ENCODE measurements at regions not wholly inside any gene's neighbourhood (a gene's known extent, or its start where the extent isn't known, plus 50 kb on each side); places are given as distances from the start of the nearest gene placed in this dataset.

DNA sequence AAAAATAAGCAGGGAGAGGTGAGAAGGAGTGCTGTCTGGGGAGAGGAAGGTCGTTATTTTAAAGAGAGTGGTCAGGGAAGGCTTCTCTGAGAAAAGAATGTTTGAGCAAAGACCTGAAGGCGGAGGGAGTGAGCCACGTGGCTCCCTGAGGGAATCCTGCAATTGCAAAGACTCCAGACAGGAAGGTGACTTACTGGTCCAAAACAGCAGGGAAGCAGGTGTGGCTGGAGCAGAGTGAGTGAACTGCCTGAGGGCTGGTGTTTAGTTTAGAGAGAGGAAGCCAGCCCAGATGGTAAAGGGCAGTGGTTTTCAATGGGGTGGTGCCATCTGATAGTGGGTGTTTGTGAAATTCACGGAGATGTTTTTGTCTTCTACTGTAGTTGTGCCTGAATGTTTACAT is 58.8 kb upstream of the LTA4H start:
- Histone ChIP-seq H3K4me1 (ENCODE audit: insufficient read depth, low read length) (no peaks in the 10 kb centered on the region), H3K36me3 (ENCODE audit: insufficient read depth, low read length) (no peaks in the 10 kb centered on the region), H3K9me3 (ENCODE audit: low read depth, low read length) (no peaks in the 10 kb centered on the region), H3K27me3 (ENCODE audit: insufficient read depth, low read length) (no peaks in the 10 kb centered on the region), H3K4me2 (ENCODE audit: insufficient read depth, low read length) (no peak overlapping the region), H4K20me1 (ENCODE audit: insufficient read depth, low read length) (no peaks in the 10 kb centered on the region), H3K79me2 (ENCODE audit: insufficient read depth, low read length) (no peaks in the 10 kb centered on the region), H2AFZ (ENCODE audit: low read length) (no peak overlapping the region), H3K27ac (ENCODE audit: low read depth, low read length) (no peak overlapping the region), H3K4me3 (ENCODE audit: insufficient read depth, low read length) (no peak overlapping the region)
- peak; percentile 39 for DNase-seq (ENCODE audit: insufficient read length, low spot score, missing footprints)
- TF ChIP-seq, protein P1, sequence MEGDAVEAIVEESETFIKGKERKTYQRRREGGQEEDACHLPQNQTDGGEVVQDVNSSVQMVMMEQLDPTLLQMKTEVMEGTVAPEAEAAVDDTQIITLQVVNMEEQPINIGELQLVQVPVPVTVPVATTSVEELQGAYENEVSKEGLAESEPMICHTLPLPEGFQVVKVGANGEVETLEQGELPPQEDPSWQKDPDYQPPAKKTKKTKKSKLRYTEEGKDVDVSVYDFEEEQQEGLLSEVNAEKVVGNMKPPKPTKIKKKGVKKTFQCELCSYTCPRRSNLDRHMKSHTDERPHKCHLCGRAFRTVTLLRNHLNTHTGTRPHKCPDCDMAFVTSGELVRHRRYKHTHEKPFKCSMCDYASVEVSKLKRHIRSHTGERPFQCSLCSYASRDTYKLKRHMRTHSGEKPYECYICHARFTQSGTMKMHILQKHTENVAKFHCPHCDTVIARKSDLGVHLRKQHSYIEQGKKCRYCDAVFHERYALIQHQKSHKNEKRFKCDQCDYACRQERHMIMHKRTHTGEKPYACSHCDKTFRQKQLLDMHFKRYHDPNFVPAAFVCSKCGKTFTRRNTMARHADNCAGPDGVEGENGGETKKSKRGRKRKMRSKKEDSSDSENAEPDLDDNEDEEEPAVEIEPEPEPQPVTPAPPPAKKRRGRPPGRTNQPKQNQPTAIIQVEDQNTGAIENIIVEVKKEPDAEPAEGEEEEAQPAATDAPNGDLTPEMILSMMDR (IDR thresholded peaks at IDR 0.05; ENCODE audit: extremely low read depth, low read depth, low read length), result no peak

DNA sequence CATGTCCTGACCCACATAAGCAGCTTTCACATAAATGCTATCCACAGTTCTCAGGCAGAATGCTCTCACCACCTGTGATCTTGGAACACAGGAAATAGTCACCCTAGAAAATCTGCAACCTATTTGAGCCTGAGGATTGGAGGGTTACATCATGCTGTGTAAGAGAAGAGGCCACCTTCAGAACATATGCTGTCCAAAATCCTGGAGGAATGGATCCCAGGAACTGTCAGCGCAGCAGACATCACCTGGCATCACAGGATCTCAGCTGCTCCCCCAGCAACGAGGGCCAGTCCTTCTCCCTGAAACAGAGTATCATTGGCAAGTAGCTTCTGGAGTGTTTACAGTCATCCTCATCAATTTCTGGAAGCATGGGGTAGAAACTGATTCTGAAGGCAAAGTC is 63.2 kb upstream of the LTA4H start:
- Histone ChIP-seq H4K20me1 (ENCODE audit: insufficient read depth, low read length) (no peaks in the 10 kb centered on the region), H3K4me3 (ENCODE audit: insufficient read depth, low read length) (no peak overlapping the region), H3K4me1 (ENCODE audit: insufficient read depth, low read length) (no peaks in the 10 kb centered on the region), H3K4me2 (ENCODE audit: insufficient read depth, low read length) (no peak overlapping the region), H3K36me3 (ENCODE audit: insufficient read depth, low read length) (no peaks in the 10 kb centered on the region), H3K79me2 (ENCODE audit: insufficient read depth, low read length) (no peaks in the 10 kb centered on the region), H3K27me3 (ENCODE audit: insufficient read depth, low read length) (no peaks in the 10 kb centered on the region), H2AFZ (ENCODE audit: low read length) (no peak overlapping the region), H3K27ac (ENCODE audit: low read depth, low read length) (no peak overlapping the region), H3K9me3 (ENCODE audit: low read depth, low read length) (no peaks in the 10 kb centered on the region)
- no peak for DNase-seq (ENCODE audit: insufficient read length, low spot score, missing footprints)
- TF ChIP-seq, protein P1 (IDR thresholded peaks at IDR 0.05; ENCODE audit: extremely low read depth, low read depth, low read length), result no peak

DNA sequence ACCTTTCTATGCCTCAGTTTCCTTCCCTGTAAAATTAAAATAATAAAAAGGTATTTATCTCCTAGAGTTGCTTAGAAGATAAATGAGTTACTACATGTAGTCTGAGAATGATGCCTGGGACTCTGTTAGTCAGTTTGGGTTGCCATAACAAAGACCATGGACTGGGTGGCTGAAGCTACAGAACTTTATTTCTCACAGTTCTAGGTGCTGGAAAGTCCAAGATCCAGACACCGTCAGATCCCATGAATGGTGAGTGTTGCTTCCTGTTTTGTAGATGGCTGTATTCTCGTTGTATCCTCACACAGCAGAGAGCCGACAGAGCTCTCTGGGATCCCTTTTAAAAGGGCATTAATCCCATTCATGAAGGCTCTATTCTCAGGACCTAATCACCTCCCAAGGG is 64.0 kb upstream of the LTA4H start:
- Histone ChIP-seq H3K4me3 (ENCODE audit: insufficient read depth, low read length) (no peak overlapping the region), H3K27ac (ENCODE audit: low read depth, low read length) (no peak overlapping the region), H4K20me1 (ENCODE audit: insufficient read depth, low read length) (no peaks in the 10 kb centered on the region), H3K36me3 (ENCODE audit: insufficient read depth, low read length) (no peaks in the 10 kb centered on the region), H3K27me3 (ENCODE audit: insufficient read depth, low read length) (no peaks in the 10 kb centered on the region), H2AFZ (ENCODE audit: low read length) (no peak overlapping the region), H3K79me2 (ENCODE audit: insufficient read depth, low read length) (no peaks in the 10 kb centered on the region), H3K4me2 (ENCODE audit: insufficient read depth, low read length) (no peak overlapping the region), H3K9me3 (ENCODE audit: low read depth, low read length) (no peaks in the 10 kb centered on the region), H3K4me1 (ENCODE audit: insufficient read depth, low read length) (no peaks in the 10 kb centered on the region)
- TF ChIP-seq, protein P1 (IDR thresholded peaks at IDR 0.05; ENCODE audit: extremely low read depth, low read depth, low read length), result no peak
- no peak for DNase-seq (ENCODE audit: insufficient read length, low spot score, missing footprints)

DNA sequence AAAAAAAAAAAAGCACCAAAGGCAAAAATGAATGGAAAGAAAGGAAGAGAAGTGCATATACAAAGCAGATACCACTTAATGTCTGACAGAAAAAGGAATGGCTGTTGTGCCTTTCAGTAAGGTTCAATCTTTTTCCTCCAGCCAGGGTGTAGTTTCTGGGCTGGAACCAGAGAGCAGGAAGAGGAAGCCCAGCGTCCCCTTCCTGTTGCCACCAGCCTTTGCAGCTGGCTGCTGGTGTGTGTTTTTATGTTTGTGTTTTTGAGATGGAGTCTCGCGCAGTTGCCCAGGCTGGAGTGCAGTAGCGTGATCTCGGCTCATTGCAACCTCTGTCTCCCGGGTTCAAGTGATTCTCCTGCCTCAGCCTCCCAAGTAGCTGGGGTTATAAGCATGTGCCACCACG is 64.6 kb upstream of the LTA4H start:
- no peaks in the 10 kb centered on the region for H3K79me2 ChIP-seq (ENCODE audit: insufficient read depth, low read length)
- H3K36me3 ChIP-seq (ENCODE audit: insufficient read depth, low read length), result no peaks in the 10 kb centered on the region
- H4K20me1 ChIP-seq (ENCODE audit: insufficient read depth, low read length), result no peaks in the 10 kb centered on the region
- H3K4me2 ChIP-seq (ENCODE audit: insufficient read depth, low read length), result no peak overlapping the region
- H3K9me3 ChIP-seq (ENCODE audit: low read depth, low read length), result no peaks in the 10 kb centered on the region
- H3K4me1 ChIP-seq (ENCODE audit: insufficient read depth, low read length), result no peaks in the 10 kb centered on the region
- TF ChIP-seq, protein P1 (IDR thresholded peaks at IDR 0.05; ENCODE audit: extremely low read depth, low read depth, low read length), result no peak
- H3K27me3 ChIP-seq (ENCODE audit: insufficient read depth, low read length), result no peaks in the 10 kb centered on the region
- no peak overlapping the region for H3K27ac ChIP-seq (ENCODE audit: low read depth, low read length)
- H2AFZ ChIP-seq (ENCODE audit: low read length), result no peak overlapping the region
- no peak overlapping the region for H3K4me3 ChIP-seq (ENCODE audit: insufficient read depth, low read length)
- no peak for DNase-seq (ENCODE audit: insufficient read length, low spot score, missing footprints)
